ENCODE measurements at regions not wholly inside any gene's neighbourhood (a gene's known extent, or its start where the extent isn't known, plus 50 kb on each side); places are given as distances from the start of the nearest gene placed in this dataset.

DNA sequence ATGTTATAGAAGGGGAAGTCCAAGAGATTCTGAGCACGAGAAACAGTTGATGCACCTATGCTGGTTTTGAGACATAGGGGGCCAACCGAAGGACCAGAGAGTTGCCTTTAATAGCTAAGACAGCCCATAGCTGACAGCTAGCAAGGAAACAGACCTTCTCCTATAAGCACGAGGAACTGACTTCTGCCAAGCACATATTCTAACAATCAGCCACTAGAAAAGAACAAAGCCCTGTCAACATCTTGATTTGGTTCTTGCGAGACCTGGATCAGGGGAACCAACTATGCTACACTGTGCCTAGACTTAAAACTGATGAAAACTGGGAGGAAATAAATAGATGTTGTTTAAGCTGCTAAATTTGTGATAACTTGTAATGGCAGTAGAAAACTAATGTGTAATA, 785.6 kb downstream of the TMTC2 start:
- H3K4me3 ChIP-seq (ENCODE audit: low read depth, low read length), result no peak overlapping the region
- TF ChIP-seq, protein P1, sequence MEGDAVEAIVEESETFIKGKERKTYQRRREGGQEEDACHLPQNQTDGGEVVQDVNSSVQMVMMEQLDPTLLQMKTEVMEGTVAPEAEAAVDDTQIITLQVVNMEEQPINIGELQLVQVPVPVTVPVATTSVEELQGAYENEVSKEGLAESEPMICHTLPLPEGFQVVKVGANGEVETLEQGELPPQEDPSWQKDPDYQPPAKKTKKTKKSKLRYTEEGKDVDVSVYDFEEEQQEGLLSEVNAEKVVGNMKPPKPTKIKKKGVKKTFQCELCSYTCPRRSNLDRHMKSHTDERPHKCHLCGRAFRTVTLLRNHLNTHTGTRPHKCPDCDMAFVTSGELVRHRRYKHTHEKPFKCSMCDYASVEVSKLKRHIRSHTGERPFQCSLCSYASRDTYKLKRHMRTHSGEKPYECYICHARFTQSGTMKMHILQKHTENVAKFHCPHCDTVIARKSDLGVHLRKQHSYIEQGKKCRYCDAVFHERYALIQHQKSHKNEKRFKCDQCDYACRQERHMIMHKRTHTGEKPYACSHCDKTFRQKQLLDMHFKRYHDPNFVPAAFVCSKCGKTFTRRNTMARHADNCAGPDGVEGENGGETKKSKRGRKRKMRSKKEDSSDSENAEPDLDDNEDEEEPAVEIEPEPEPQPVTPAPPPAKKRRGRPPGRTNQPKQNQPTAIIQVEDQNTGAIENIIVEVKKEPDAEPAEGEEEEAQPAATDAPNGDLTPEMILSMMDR (IDR thresholded peaks at IDR 0.05; ENCODE audit: low read depth, low read length, missing control alignments), result no peak
- DNase-seq (ENCODE audit: low read depth), result no peak
- in situ Hi-C loops (cut with HindIII; ENCODE audit: low sequenced_read_pairs), result no loop called here

GRCh38 chr12:83471341-83471740, 784.6 kb downstream of the TMTC2 start:
- no peak for DNase-seq (ENCODE audit: low read depth)
- no peak overlapping the region for H3K4me3 ChIP-seq (ENCODE audit: low read depth, low read length)
- in situ Hi-C loops (cut with HindIII; ENCODE audit: low sequenced_read_pairs), result no loop called here
- TF ChIP-seq, protein P1 (IDR thresholded peaks at IDR 0.05; ENCODE audit: low read depth, low read length, missing control alignments), result no peak

DNA sequence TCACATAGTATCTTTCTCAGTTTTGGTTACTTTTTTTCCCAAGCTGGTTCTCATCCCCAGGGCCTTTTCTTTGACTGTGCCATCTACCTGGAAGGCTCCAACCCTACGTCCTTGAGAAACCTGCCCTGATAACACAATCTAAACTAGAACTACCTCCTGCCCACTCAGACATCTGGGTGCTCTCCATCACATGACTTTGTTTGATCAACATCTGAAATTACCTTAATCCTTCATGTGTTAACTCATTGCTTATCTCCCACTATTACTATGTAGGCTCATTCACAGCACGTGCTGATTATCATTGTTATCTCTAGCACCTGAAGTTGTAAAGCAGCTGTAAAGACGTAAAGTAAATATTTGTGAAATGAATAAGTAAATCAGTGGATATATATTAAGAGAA, 784.0 kb downstream of the TMTC2 start:
- TF ChIP-seq, protein P1 (IDR thresholded peaks at IDR 0.05; ENCODE audit: low read depth, low read length, missing control alignments), result no peak
- in situ Hi-C loops (cut with HindIII; ENCODE audit: low sequenced_read_pairs), result no loop called here
- no peak overlapping the region for H3K4me3 ChIP-seq (ENCODE audit: low read depth, low read length)
- no peak for DNase-seq (ENCODE audit: low read depth)

- TF ChIP-seq, protein P1 (IDR thresholded peaks at IDR 0.05; ENCODE audit: low read depth, low read length, missing control alignments), result no peak
- in situ Hi-C loops (cut with HindIII; ENCODE audit: low sequenced_read_pairs), result no loop called here
- H3K4me3 ChIP-seq (ENCODE audit: low read depth, low read length), result no peak overlapping the region
- DNase-seq (ENCODE audit: low read depth), result no peak
These were observed 782.5 kb downstream of the TMTC2 start for GRCh38 chr12:83468988-83469908.

DNA sequence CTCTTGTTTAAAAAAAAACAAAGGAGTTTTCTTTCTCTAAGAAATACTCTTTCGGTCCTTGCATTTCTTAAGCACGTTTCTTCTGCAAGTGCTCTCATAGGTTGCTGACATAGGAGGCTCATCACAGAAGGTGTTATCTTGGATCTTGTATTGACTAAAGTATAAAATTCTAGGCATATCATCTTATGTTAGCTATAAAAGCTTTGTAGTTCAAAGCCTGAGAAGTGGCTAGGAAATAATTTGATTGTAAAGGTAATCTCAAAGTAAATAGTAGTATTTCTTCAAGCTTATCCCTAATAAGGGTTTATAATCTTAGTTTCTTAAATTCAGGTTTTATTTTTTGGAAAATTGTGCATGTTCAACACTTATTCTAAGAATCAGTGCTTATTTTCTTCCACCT, 778.9 kb downstream of the TMTC2 start:
- TF ChIP-seq, protein P1 (IDR thresholded peaks at IDR 0.05; ENCODE audit: low read depth, low read length, missing control alignments), result no peak
- no peak overlapping the region for H3K4me3 ChIP-seq (ENCODE audit: low read depth, low read length)
- in situ Hi-C loops (cut with HindIII; ENCODE audit: low sequenced_read_pairs), result no loop called here
- no peak for DNase-seq (ENCODE audit: low read depth)

- TF ChIP-seq, protein P1 (IDR thresholded peaks at IDR 0.05; ENCODE audit: low read depth, low read length, missing control alignments), result no peak
- no peak for DNase-seq (ENCODE audit: low read depth)
- no peak overlapping the region for H3K4me3 ChIP-seq (ENCODE audit: low read depth, low read length)
- in situ Hi-C loops (cut with HindIII; ENCODE audit: low sequenced_read_pairs), result no loop called here
These were observed 775.7 kb downstream of the TMTC2 start for GRCh38 chr12:83462419-83462818.

Measured in astrocyte of the cerebellum (primary cell).